SK-N-SH treated with all-trans-retinoic acid at 6 μM for 48 hours (cell line): ENCODE measurements at regions not wholly inside any gene's neighbourhood (a gene's known extent, or its start where the extent isn't known, plus 50 kb on each side); places are given as distances from the start of the nearest gene placed in this dataset.
"Not testable (repeated sequence)": the region's sequence is repeated elsewhere in the genome, so short reads cannot be mapped to it uniquely, and the experiment has no call there.

Experiments
- ATAC-seq: fragments of 200-7000 bp; cut with Tn5 transposase; 3 replicates; pipeline ENCODE4 v1.9.1; 2020; ENCODE audit warnings: mild to moderate bottlenecking, moderate library complexity
- ARNTL ChIP-seq: fragments of 450-650 bp; formaldehyde crosslinking; IDR thresholded peaks from 2 replicates; pipeline ENCODE4 v1.5.0; 2020; ENCODE audit warnings: low read depth, mild to moderate bottlenecking, moderate library complexity, borderline replicate concordance
- BACH2 ChIP-seq: fragments of 250-450 bp; sonication (Bioruptor Pico); IDR thresholded peaks from 2 replicates; pipeline ENCODE4 v1.9.0; 2021; ENCODE audit warnings: mild to moderate bottlenecking, borderline replicate concordance
- CSDC2 ChIP-seq: fragments of 250-450 bp; sonication (Bioruptor Pico); IDR thresholded peaks from 2 replicates; pipeline ENCODE4 v1.5.0; 2020; ENCODE audit warnings: mild to moderate bottlenecking, moderate library complexity
- GLIS3 ChIP-seq: fragments of 250-450 bp; sonication (Bioruptor Pico); IDR thresholded peaks from 2 replicates; pipeline ENCODE4 v1.5.0; 2020; ENCODE audit warnings: mild to moderate bottlenecking, moderate library complexity
- ISL1 ChIP-seq: fragments of 250-450 bp; sonication (Bioruptor Pico); IDR thresholded peaks from 2 replicates; pipeline ENCODE4 v2.1.2; 2022; ENCODE audit warnings: mild to moderate bottlenecking, moderate library complexity
- OSR1 ChIP-seq: fragments of 250-450 bp; sonication (Bioruptor Pico); IDR thresholded peaks from 2 replicates; pipeline ENCODE4 v1.8.0; 2022; ENCODE audit warnings: moderate library complexity, mild to moderate bottlenecking, inconsistent platforms
- PPARA ChIP-seq: fragments of 250-450 bp; sonication (Bioruptor Pico); IDR thresholded peaks from 2 replicates; pipeline ENCODE4 v1.5.0; 2020; ENCODE audit warnings: mild to moderate bottlenecking, borderline replicate concordance
- RARB ChIP-seq: fragments of 250-450 bp; sonication (Bioruptor Pico); IDR thresholded peaks from 2 replicates; pipeline ENCODE4 v1.8.0; 2021; ENCODE audit warnings: mild to moderate bottlenecking, moderate library complexity
- SNAI2 ChIP-seq: fragments of 250-450 bp; sonication (Bioruptor Pico); IDR thresholded peaks from 2 replicates; pipeline ENCODE4 v1.5.0; 2020; ENCODE audit warnings: mild to moderate bottlenecking, moderate library complexity
- ZC3H10 ChIP-seq: fragments of 250-450 bp; sonication (Bioruptor Pico); IDR thresholded peaks from 2 replicates; pipeline ENCODE4 v1.5.1; 2021; ENCODE audit warnings: mild to moderate bottlenecking, moderate library complexity
- ZFP3 ChIP-seq: fragments of 250-450 bp; sonication (Bioruptor Pico); IDR thresholded peaks from 2 replicates; pipeline ENCODE4 v1.5.0; 2020; ENCODE audit warnings: mild to moderate bottlenecking, moderate library complexity
- ZFP30 ChIP-seq: fragments of 450-650 bp; formaldehyde crosslinking; IDR thresholded peaks from 2 replicates; pipeline ENCODE4 v1.5.0; 2022; ENCODE audit warnings: mild to moderate bottlenecking, moderate library complexity
- ZNF565 ChIP-seq: fragments of 450-650 bp; formaldehyde crosslinking; conservative IDR thresholded peaks from 2 replicates; pipeline ENCODE4 v1.5.0; 2020; ENCODE audit warnings: low read depth, mild to moderate bottlenecking, moderate library complexity
- ZNF70 ChIP-seq: fragments of 450-650 bp; formaldehyde crosslinking; IDR thresholded peaks from 2 replicates; pipeline ENCODE4 v1.5.0; 2020; ENCODE audit warnings: mild to moderate bottlenecking, moderate library complexity
- ZNF8 ChIP-seq: fragments of 450-650 bp; formaldehyde crosslinking; IDR thresholded peaks from 2 replicates; pipeline ENCODE4 v1.5.0; 2020; ENCODE audit warnings: mild to moderate bottlenecking, moderate library complexity
- TF ChIP-seq, protein P1 (sequence below): fragments of 250-450 bp; sonication (Bioruptor Pico); IDR thresholded peaks from 2 replicates; pipeline ENCODE4 v1.5.0; 2020; ENCODE audit warnings: mild to moderate bottlenecking, moderate library complexity
- TF ChIP-seq, protein P2 (sequence below): fragments of 250-450 bp; sonication (Bioruptor Pico); IDR thresholded peaks from 2 replicates; pipeline ENCODE4 v1.5.1; 2021; ENCODE audit warnings: mild to moderate bottlenecking, moderate library complexity
- TF ChIP-seq, protein P3 (sequence below): fragments of 250-450 bp; sonication (Bioruptor Pico); IDR thresholded peaks from 2 replicates; pipeline ENCODE4 v1.8.0; 2021; ENCODE audit warnings: low read depth, mild to moderate bottlenecking, moderate library complexity, borderline replicate concordance
- TF ChIP-seq, protein P4 (sequence below): fragments of 250-450 bp; sonication (Bioruptor Pico); IDR thresholded peaks from 2 replicates; pipeline ENCODE4 v1.8.0; 2020; ENCODE audit warnings: mild to moderate bottlenecking, moderate library complexity, borderline replicate concordance

DNA sequence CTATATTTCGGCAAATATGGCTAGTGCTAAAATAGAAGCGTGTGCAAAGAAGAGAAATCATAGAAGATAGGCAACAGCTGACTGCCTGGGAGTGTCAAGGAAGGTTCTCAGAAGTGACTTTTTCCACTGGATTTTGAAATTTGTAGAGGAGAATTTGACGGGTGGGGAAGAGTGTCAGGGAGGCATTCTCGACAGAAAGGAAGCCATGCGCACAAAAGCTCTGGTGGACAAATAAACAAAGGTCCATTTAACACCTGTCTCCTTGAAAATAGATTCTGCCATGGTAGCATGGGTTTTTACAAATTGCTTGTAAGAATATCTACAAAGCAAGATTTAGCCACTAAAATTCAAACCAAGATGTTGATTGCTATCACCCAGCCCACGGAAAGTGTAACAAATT, 1081.5 kb downstream of the GALC start (continued):
- TF ChIP-seq GLIS3 (CRISPR knock-in tag) (no peak), SNAI2 (CRISPR knock-in tag) (no peak), RARB (CRISPR knock-in tag) (no peak), OSR1 (CRISPR knock-in tag) (no peak)
- TF ChIP-seq, protein P1, sequence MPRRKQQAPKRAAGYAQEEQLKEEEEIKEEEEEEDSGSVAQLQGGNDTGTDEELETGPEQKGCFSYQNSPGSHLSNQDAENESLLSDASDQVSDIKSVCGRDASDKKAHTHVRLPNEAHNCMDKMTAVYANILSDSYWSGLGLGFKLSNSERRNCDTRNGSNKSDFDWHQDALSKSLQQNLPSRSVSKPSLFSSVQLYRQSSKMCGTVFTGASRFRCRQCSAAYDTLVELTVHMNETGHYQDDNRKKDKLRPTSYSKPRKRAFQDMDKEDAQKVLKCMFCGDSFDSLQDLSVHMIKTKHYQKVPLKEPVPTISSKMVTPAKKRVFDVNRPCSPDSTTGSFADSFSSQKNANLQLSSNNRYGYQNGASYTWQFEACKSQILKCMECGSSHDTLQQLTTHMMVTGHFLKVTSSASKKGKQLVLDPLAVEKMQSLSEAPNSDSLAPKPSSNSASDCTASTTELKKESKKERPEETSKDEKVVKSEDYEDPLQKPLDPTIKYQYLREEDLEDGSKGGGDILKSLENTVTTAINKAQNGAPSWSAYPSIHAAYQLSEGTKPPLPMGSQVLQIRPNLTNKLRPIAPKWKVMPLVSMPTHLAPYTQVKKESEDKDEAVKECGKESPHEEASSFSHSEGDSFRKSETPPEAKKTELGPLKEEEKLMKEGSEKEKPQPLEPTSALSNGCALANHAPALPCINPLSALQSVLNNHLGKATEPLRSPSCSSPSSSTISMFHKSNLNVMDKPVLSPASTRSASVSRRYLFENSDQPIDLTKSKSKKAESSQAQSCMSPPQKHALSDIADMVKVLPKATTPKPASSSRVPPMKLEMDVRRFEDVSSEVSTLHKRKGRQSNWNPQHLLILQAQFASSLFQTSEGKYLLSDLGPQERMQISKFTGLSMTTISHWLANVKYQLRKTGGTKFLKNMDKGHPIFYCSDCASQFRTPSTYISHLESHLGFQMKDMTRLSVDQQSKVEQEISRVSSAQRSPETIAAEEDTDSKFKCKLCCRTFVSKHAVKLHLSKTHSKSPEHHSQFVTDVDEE (CRISPR knock-in tag), result no peak

DNA sequence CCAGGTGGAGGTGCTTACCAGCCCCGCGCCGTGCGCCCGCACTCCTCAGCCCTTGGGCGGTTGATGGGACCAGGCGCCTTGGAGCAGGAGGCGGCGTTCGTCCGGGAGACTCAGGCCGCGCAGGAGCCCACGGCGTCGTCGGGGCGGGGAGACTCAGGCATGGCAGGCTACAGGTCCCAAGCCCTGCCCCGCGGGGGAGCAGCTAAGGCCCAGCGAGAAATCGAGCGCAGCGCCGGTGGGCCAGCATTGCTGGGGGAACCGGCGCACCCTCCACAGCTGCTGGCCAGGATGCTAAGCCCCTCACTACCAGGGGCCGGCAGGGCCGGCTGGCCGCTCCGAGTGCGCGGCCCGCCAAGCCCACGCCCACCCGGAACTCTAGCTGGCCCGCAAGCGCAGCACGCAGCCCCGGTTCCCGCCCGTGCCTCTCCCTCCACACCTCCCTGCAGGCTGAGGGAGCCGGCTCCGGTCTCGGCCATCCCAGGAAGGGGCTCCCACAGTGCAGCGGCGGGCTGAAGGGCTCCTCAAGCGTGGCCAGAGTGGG, 1087.5 kb downstream of the GALC start:
- not testable (repeated sequence) for ATAC-seq

DNA sequence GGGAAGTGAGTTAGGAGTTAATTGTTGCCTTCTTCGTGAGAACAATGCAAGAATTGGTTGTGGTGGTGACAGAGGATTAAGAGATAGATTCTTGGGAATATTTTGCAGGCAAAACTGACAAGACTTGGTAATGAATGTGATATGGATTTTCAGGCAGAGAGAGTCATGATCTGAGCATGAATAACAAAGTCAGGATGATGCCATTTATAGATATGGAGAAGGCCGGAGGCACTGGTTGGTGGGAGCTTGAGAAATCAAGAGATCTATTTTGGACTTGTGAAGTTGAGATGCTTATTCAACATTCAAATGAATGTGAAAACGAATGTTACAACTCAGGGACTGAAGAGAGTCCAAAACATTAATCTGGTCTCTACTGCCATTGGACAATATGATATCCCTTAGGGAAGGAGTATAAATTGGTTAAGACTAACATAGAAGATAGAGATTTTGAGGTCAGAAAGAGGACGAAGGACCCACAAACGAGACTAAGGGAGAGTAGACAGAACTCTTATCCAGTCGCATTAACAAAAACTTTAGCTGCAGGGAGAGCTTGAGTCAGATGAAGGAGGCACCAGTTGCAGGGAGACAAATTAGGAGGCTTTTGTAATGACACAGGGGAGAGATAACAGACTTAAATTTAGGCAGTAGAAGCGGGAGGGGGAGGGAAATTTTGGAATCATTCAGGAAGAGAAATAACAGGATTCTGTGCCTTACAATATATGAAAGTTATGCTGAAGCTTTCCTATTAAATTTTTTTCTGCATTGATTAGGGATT, 1090.6 kb downstream of the GALC start:
- ATAC-seq, result no peak

More for the DNA sequence above, 1090.6 kb downstream of the GALC start:
- TF ChIP-seq ZFP30 (no peak), ARNTL (no peak), RARB (CRISPR knock-in tag) (no peak), CSDC2 (no peak), ZC3H10 (CRISPR knock-in tag) (no peak), ZFP3 (CRISPR knock-in tag) (no peak), ZNF8 (CRISPR knock-in tag) (no peak), ISL1 (CRISPR knock-in tag) (no peak), OSR1 (CRISPR knock-in tag) (no peak), SNAI2 (CRISPR knock-in tag) (no peak), BACH2 (CRISPR knock-in tag) (no peak), ZNF70 (CRISPR knock-in tag) (no peak), GLIS3 (CRISPR knock-in tag) (no peak), ZNF565 (CRISPR knock-in tag) (no peak), PPARA (CRISPR knock-in tag) (no peak)
- TF ChIP-seq, protein P2, sequence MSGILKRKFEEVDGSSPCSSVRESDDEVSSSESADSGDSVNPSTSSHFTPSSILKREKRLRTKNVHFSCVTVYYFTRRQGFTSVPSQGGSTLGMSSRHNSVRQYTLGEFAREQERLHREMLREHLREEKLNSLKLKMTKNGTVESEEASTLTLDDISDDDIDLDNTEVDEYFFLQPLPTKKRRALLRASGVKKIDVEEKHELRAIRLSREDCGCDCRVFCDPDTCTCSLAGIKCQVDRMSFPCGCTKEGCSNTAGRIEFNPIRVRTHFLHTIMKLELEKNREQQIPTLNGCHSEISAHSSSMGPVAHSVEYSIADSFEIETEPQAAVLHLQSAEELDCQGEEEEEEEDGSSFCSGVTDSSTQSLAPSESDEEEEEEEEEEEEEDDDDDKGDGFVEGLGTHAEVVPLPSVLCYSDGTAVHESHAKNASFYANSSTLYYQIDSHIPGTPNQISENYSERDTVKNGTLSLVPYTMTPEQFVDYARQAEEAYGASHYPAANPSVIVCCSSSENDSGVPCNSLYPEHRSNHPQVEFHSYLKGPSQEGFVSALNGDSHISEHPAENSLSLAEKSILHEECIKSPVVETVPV, result no peak
- TF ChIP-seq, protein P1 (CRISPR knock-in tag), result no peak
- TF ChIP-seq, protein P3, sequence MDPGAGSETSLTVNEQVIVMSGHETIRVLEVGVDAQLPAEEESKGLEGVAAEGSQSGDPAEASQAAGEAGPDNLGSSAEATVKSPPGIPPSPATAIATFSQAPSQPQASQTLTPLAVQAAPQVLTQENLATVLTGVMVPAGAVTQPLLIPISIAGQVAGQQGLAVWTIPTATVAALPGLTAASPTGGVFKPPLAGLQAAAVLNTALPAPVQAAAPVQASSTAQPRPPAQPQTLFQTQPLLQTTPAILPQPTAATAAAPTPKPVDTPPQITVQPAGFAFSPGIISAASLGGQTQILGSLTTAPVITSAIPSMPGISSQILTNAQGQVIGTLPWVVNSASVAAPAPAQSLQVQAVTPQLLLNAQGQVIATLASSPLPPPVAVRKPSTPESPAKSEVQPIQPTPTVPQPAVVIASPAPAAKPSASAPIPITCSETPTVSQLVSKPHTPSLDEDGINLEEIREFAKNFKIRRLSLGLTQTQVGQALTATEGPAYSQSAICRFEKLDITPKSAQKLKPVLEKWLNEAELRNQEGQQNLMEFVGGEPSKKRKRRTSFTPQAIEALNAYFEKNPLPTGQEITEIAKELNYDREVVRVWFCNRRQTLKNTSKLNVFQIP (CRISPR knock-in tag), result no peak
- TF ChIP-seq, protein P4, sequence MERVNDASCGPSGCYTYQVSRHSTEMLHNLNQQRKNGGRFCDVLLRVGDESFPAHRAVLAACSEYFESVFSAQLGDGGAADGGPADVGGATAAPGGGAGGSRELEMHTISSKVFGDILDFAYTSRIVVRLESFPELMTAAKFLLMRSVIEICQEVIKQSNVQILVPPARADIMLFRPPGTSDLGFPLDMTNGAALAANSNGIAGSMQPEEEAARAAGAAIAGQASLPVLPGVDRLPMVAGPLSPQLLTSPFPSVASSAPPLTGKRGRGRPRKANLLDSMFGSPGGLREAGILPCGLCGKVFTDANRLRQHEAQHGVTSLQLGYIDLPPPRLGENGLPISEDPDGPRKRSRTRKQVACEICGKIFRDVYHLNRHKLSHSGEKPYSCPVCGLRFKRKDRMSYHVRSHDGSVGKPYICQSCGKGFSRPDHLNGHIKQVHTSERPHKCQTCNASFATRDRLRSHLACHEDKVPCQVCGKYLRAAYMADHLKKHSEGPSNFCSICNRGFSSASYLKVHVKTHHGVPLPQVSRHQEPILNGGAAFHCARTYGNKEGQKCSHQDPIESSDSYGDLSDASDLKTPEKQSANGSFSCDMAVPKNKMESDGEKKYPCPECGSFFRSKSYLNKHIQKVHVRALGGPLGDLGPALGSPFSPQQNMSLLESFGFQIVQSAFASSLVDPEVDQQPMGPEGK, result no peak
